ENCODE measurements at regions not wholly inside any gene's neighbourhood (a gene's known extent, or its start where the extent isn't known, plus 50 kb on each side); places are given as distances from the start of the nearest gene placed in this dataset.

GRCh38 chr9:124179196-124180071 is 78.3 kb upstream of the NEK6 start:
- TF ChIP-seq POLR2AphosphoS5 (IDR thresholded peaks at IDR 0.05; ENCODE audit: low read depth) (no peak), SPI1 (IDR thresholded peaks at IDR 0.05; ENCODE audit: borderline replicate concordance, low read depth) (no peak), REST (IDR thresholded peaks at IDR 0.05; ENCODE audit: insufficient replicate concordance, low read depth) (no peak), GABPA (IDR thresholded peaks at IDR 0.05; ENCODE audit: low read depth) (no peak), CTCF (IDR thresholded peaks at IDR 0.05; ENCODE audit: insufficient read depth, low read length) (no peak)
- no peak for DNase-seq (ENCODE audit: low read depth in 1 of 2, low spot score in 1 of 2)
- H3K4me3 ChIP-seq (replicated peaks; ENCODE audit: insufficient read depth, low read length), result no peak overlapping the region
- no peak overlapping the region for H3K27ac ChIP-seq (replicated peaks)
- H3K27me3 ChIP-seq (ENCODE audit: insufficient read depth, poor library complexity, severe bottlenecking), result no peaks in the 10 kb centered on the region

DNA sequence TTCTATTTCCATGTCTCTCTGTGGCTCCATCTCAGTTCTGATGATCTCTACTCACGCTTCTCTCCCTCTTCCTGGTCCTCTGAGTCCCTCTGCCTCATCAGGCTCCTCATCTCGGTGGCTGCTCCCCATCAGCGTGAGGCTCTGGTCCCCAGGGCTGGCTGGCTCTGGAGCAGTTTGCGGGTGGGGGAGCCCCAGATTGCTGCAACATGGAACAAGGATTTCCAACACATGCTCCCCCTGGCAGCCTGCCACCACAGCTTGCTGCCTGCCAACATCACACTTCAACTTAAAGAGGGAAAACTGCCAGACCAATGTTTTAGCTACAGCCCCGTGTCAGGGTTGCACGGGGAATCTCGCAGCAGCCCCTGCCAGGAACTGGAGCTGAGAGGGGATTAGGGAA is 77.2 kb upstream of the NEK6 start:
- Histone ChIP-seq H3K27ac (replicated peaks) (no peak overlapping the region), H3K27me3 (ENCODE audit: insufficient read depth, poor library complexity, severe bottlenecking) (no peaks in the 10 kb centered on the region), H3K4me3 (replicated peaks; ENCODE audit: insufficient read depth, low read length) (no peak overlapping the region)
- DNase-seq (ENCODE audit: low read depth in 1 of 2, low spot score in 1 of 2), result no peak
- TF ChIP-seq CTCF (IDR thresholded peaks at IDR 0.05; ENCODE audit: insufficient read depth, low read length), result no peak
- no peak for TF ChIP-seq SPI1 (IDR thresholded peaks at IDR 0.05; ENCODE audit: borderline replicate concordance, low read depth)
- no peak for TF ChIP-seq GABPA (IDR thresholded peaks at IDR 0.05; ENCODE audit: low read depth)
- no peak for TF ChIP-seq POLR2AphosphoS5 (IDR thresholded peaks at IDR 0.05; ENCODE audit: low read depth)

DNA sequence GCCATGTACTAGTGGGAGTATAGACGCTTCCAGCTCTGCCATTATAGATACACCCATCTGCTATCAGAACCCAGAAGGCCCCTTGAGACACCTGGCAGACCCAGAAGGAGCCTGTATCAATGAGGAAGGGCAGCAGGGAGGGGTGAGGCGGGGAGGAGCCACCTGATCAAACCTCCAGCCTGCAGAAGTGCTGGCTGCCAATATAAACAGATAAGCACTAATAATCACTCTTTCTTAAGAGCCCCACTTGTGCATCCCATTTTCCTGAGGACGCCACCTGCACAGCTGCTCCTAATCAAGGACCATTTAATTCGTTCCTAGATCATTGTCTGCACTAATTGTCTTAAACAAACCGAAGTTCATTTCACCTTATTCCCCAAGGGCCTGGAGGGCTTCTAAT is 75.0 kb upstream of the NEK6 start:
- H3K27me3 ChIP-seq (ENCODE audit: insufficient read depth, poor library complexity, severe bottlenecking), result no peaks in the 10 kb centered on the region
- no peak for TF ChIP-seq CTCF (IDR thresholded peaks at IDR 0.05; ENCODE audit: insufficient read depth, low read length)
- no peak for TF ChIP-seq GABPA (IDR thresholded peaks at IDR 0.05; ENCODE audit: low read depth)
- no peak for TF ChIP-seq SPI1 (IDR thresholded peaks at IDR 0.05; ENCODE audit: borderline replicate concordance, low read depth)
- TF ChIP-seq REST (IDR thresholded peaks at IDR 0.05; ENCODE audit: insufficient replicate concordance, low read depth), result no peak
- TF ChIP-seq POLR2AphosphoS5 (IDR thresholded peaks at IDR 0.05; ENCODE audit: low read depth), result no peak
- DNase-seq (ENCODE audit: low read depth in 1 of 2, low spot score in 1 of 2), result no peak
- no peak overlapping the region for H3K27ac ChIP-seq (replicated peaks)
- no peak overlapping the region for H3K4me3 ChIP-seq (replicated peaks; ENCODE audit: insufficient read depth, low read length)
